ENCODE measurements at regions not wholly inside any gene's neighbourhood (a gene's known extent, or its start where the extent isn't known, plus 50 kb on each side); places are given as distances from the start of the nearest gene placed in this dataset.

DNA sequence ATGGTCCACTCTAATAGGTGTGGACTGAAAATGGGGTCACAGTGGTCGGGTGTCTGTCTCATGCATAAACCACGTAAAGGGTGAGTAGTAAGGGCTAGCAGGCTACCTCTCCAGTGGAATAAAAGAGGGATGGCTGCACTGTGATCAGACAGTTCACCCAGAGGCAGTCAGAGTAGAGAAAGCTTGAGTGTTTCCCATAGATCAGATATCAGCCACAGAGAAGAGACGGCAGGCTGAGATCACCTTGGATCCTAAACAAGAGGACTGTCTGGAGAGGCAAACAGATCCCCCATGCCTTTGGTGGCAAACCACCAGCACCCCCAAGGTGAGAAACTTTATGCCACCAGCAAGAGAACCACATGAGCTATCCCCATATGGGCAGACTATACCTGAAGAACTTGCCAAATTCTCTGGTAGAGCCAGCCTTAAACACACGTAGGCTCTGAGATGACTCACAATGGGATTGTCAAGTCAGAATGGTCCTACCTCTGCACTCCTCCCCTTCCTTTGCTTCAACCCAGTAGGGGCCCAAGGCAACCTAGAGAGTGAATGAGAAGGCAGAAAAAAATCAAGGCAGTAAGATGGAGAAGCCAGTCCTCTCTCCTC is 205.2 kb upstream of the MAP3K1 start:
- TF ChIP-seq, protein P1, sequence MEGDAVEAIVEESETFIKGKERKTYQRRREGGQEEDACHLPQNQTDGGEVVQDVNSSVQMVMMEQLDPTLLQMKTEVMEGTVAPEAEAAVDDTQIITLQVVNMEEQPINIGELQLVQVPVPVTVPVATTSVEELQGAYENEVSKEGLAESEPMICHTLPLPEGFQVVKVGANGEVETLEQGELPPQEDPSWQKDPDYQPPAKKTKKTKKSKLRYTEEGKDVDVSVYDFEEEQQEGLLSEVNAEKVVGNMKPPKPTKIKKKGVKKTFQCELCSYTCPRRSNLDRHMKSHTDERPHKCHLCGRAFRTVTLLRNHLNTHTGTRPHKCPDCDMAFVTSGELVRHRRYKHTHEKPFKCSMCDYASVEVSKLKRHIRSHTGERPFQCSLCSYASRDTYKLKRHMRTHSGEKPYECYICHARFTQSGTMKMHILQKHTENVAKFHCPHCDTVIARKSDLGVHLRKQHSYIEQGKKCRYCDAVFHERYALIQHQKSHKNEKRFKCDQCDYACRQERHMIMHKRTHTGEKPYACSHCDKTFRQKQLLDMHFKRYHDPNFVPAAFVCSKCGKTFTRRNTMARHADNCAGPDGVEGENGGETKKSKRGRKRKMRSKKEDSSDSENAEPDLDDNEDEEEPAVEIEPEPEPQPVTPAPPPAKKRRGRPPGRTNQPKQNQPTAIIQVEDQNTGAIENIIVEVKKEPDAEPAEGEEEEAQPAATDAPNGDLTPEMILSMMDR (IDR thresholded peaks at IDR 0.05; ENCODE audit: borderline replicate concordance, control extremely low read depth, extremely low read depth, insufficient read depth, missing control alignments): no peak
- in situ Hi-C loops (cut with MboI; ENCODE audit: low sequenced_read_pairs, unreplicated experiment): no loop called here
- DNase-seq (ENCODE audit: low spot score): no peak

DNA sequence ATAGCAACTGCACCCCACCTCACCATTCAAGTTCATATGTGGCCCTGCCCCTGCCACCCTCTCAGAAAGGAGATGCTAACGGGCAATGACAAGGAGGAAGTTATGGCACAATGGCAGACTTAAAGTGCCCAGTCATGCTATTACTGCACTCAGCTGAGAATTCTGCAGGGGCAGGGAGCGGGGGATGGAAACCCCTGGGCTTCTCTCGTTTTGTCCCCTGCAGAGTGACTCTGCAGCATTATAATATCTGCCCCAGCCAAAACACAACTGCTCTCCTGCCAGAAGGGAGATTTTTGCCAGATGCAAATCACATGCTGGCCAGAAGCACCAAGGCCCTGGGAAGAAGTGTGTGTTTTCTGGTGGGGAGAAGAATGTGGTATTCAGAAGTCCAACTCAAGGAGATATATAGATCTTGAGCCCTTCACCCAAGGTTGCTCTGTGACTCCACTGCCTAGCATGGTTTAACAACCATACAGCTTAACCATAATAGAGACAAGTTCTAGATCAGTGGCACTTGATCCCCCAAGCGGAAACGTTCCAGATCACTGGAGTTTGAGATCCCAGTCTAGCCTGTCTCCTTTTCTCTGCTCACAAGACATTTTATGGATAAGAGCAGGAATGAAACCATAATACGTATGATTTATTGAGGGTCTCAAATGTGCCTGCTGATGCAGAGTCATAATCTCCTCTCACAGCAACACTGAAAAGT is 207.0 kb upstream of the MAP3K1 start:
- DNase-seq (ENCODE audit: low spot score): no peak
- TF ChIP-seq, protein P1 (IDR thresholded peaks at IDR 0.05; ENCODE audit: borderline replicate concordance, control extremely low read depth, extremely low read depth, insufficient read depth, missing control alignments): no peak
- in situ Hi-C loops (cut with MboI; ENCODE audit: low sequenced_read_pairs, unreplicated experiment): no loop called here

DNA sequence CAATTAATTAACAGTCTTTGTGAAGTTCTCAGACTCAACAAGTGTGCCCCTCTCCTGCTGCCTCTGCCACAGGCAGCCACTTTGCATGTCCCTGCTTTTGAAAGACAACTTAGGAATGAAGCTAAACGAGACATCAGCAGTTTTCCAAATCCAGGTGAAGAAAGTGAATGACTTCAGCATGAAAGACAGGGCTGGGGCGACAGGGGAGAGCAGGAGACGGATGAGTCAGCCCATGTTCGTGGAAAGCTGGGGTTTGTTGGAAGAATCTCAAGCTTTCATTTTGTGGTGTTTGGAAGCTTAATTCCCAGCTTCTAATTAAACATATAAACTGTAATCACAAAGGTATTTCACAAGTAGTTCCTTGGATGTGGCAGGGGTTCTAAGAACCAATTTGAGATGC is 207.8 kb upstream of the MAP3K1 start:
- no peak for DNase-seq (ENCODE audit: low spot score)
- in situ Hi-C loops (cut with MboI; ENCODE audit: low sequenced_read_pairs, unreplicated experiment): no loop called here
- TF ChIP-seq, protein P1 (IDR thresholded peaks at IDR 0.05; ENCODE audit: borderline replicate concordance, control extremely low read depth, extremely low read depth, insufficient read depth, missing control alignments): no peak

DNA sequence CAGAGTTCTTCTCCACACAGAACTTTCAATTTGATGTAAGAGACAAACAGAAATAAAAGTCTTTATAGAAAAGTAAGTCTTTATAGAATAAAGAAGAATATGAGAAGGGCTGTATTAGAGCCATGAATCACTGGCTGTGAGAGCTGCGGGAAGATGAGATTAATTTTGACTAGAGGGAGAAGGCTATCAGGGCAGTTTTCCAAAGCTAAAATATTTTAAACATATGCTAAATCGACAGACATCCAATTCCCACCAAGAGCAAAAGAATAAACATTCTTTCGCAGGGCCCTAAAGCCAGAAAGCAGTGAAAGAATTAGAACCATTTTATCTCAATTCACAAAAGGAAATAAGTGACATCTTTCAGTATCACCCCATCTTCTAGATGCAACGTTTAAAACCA is 208.3 kb upstream of the MAP3K1 start:
- DNase-seq (ENCODE audit: low spot score): no peak
- in situ Hi-C loops (cut with MboI; ENCODE audit: low sequenced_read_pairs, unreplicated experiment): no loop called here
- TF ChIP-seq, protein P1 (IDR thresholded peaks at IDR 0.05; ENCODE audit: borderline replicate concordance, control extremely low read depth, extremely low read depth, insufficient read depth, missing control alignments): no peak

DNA sequence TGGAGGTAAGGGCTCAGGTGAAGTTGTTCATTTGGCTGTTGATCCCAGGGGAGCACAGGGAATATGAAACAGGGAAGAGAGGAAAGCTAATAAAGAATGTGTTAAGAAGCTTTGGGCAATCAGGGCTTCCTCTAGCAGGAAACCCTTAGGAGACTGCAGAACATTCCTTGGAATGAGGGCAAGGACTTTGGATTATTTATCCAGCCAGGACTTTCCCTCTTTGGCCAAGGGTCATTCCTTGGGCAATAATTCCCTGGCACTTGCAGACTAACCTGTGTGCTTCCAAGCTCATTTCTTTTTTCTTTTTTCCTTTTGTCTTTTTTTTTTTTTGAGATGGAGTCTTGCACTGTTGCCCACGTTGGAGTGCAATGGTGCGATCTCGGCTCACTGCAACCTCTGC is 209.2 kb upstream of the MAP3K1 start:
- no peak for DNase-seq (ENCODE audit: low spot score)
- TF ChIP-seq, protein P1 (IDR thresholded peaks at IDR 0.05; ENCODE audit: borderline replicate concordance, control extremely low read depth, extremely low read depth, insufficient read depth, missing control alignments): no peak
- in situ Hi-C loops (cut with MboI; ENCODE audit: low sequenced_read_pairs, unreplicated experiment): no loop called here

DNA sequence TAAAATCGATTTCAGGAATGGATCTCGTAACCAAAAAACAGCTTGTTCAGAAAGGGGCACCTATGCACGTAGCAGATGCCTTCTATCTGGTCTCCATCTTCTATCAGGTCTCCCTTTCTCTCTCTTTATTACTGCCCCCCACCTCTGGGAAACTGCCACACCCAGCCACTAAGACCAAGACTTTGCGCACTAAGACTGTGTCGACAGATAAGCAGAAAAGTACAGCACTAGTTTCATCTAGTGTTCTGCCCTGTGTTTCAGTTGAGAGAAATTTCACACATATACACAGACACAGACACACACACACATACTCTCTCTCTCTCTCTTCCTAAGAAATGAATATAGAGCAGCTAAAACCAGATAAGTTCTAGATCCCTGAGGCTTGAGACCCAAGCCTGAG is 210.1 kb upstream of the MAP3K1 start:
- in situ Hi-C loops (cut with MboI; ENCODE audit: low sequenced_read_pairs, unreplicated experiment): no loop called here
- TF ChIP-seq, protein P1 (IDR thresholded peaks at IDR 0.05; ENCODE audit: borderline replicate concordance, control extremely low read depth, extremely low read depth, insufficient read depth, missing control alignments): no peak
- no peak for DNase-seq (ENCODE audit: low spot score)

Measured in GM13976 (cell line).